Progenitor cell of endocrine pancreas (in vitro differentiated cells): ENCODE measurements at regions not wholly inside any gene's neighbourhood (a gene's known extent, or its start where the extent isn't known, plus 50 kb on each side); places are given as distances from the start of the nearest gene placed in this dataset.

Source experiments
- DNase-seq: peaks from one replicate; pipeline ENCODE4 v3.0.0; 2021; ENCODE audit warnings: low spot score; ENCODE audit not compliant: unreplicated experiment
- H3K27ac Mint-ChIP-seq: 2 replicates; pipeline ENCODE4 v1.8.0; 2021; ENCODE audit warnings: mild to moderate bottlenecking, moderate library complexity, mixed read lengths
- H3K27me3 Mint-ChIP-seq: 2 replicates; pipeline ENCODE4 v1.8.0; 2021; ENCODE audit warnings: mixed read lengths
- H3K36me3 Mint-ChIP-seq: 2 replicates; pipeline ENCODE4 v1.8.0; 2022; ENCODE audit warnings: mixed read lengths; ENCODE audit not compliant: insufficient read depth
- H3K4me1 Mint-ChIP-seq: 2 replicates; pipeline ENCODE4 v1.8.0; 2021; ENCODE audit warnings: low read depth, mixed read lengths
- H3K4me3 Mint-ChIP-seq: 2 replicates; pipeline ENCODE4 v1.8.0; 2021; ENCODE audit warnings: low read depth, mild to moderate bottlenecking, moderate library complexity, mixed read lengths
- H3K9me3 Mint-ChIP-seq: 2 replicates; pipeline ENCODE4 v1.8.0; 2021; ENCODE audit warnings: low read depth, mixed read lengths
- CTCF ChIP-seq: fragments of 200-600 bp; sonication (generic); IDR thresholded peaks from one replicate; pipeline ENCODE4 v1.5.0; 2021; ENCODE audit warnings: antibody characterized with exemption, mild to moderate bottlenecking; ENCODE audit not compliant: unreplicated experiment

- Mint-ChIP-seq H3K9me3 (no peaks in the 10 kb centered on the region), H3K27me3 (peaks cover 6% of the 10 kb centered on the region), H3K27ac (no peak overlapping the region), H3K36me3 (no peaks in the 10 kb centered on the region), H3K4me1 (peaks cover 6% of the 10 kb centered on the region), H3K4me3 (no peak overlapping the region)
- DNase-seq = peak; percentile 66
- peak; percentile 91 for TF ChIP-seq CTCF
Measured at GRCh38 chr20:7285918-7286556, 518.6 kb downstream of the BMP2 start.

- Mint-ChIP-seq H3K27me3 (peaks cover 5% of the 10 kb centered on the region), H3K36me3 (no peaks in the 10 kb centered on the region), H3K4me1 (peaks cover 16% of the 10 kb centered on the region), H3K27ac (no peak overlapping the region), H3K4me3 (no peak overlapping the region), H3K9me3 (no peaks in the 10 kb centered on the region)
- no peak for TF ChIP-seq CTCF
- no peak for DNase-seq
Measured at GRCh38 chr20:7291323-7291943, 523.9 kb downstream of the BMP2 start.

- DNase-seq = no peak
- peaks cover 16% of the 10 kb centered on the region for H3K4me1 Mint-ChIP-seq
- H3K4me3 Mint-ChIP-seq = no peak overlapping the region
- H3K9me3 Mint-ChIP-seq = no peaks in the 10 kb centered on the region
- no peak for TF ChIP-seq CTCF
- no peak overlapping the region for H3K27ac Mint-ChIP-seq
- no peaks in the 10 kb centered on the region for H3K36me3 Mint-ChIP-seq
- H3K27me3 Mint-ChIP-seq = peaks cover 3% of the 10 kb centered on the region
Measured at GRCh38 chr20:7291946-7292345, 524.5 kb downstream of the BMP2 start.

GRCh38 chr20:7294816-7295360 lies 527.4 kb downstream of the BMP2 start:
- Mint-ChIP-seq H3K4me3 (no peak overlapping the region), H3K4me1 (peaks cover 15% of the 10 kb centered on the region), H3K9me3 (peaks cover 3% of the 10 kb centered on the region), H3K27ac (no peak overlapping the region), H3K36me3 (no peaks in the 10 kb centered on the region), H3K27me3 (no peaks in the 10 kb centered on the region)
- DNase-seq = no peak
- no peak for TF ChIP-seq CTCF

- Mint-ChIP-seq H3K27me3 (no peaks in the 10 kb centered on the region), H3K4me1 (no peaks in the 10 kb centered on the region), H3K36me3 (no peaks in the 10 kb centered on the region), H3K4me3 (no peak overlapping the region), H3K9me3 (peaks cover 8% of the 10 kb centered on the region), H3K27ac (no peak overlapping the region)
- TF ChIP-seq CTCF = no peak
- no peak for DNase-seq
Measured at GRCh38 chr20:7301807-7302206, 534.3 kb downstream of the BMP2 start.
